ENCODE measurements at regions not wholly inside any gene's neighbourhood (a gene's known extent, or its start where the extent isn't known, plus 50 kb on each side); places are given as distances from the start of the nearest gene placed in this dataset.

- no peak overlapping the region for H3K4me2 ChIP-seq (ENCODE audit: low read depth, low read length)
- FAIRE-seq: no peak
- H4K20me1 ChIP-seq (ENCODE audit: insufficient read depth, low read length): no peaks in the 10 kb centered on the region
- no peaks in the 10 kb centered on the region for H3K27me3 ChIP-seq (ENCODE audit: control insufficient read depth in 1 of 2, insufficient read depth in 2 of 2, low read length in 2 of 2)
- no peak overlapping the region for H3K4me3 ChIP-seq (replicated peaks in 1 of 3; ENCODE audit: insufficient read depth in 1 of 3, low read depth in 2 of 3, low read length in 3 of 3)
- H2AFZ ChIP-seq (ENCODE audit: low read length): no peak overlapping the region
- no peaks in the 10 kb centered on the region for H3K79me2 ChIP-seq (ENCODE audit: insufficient read depth, low read length)
- TF ChIP-seq ZNF251 (CRISPR knock-in tag; IDR thresholded peaks at IDR 0.05): no peak
- TF ChIP-seq ZNF18 (CRISPR knock-in tag; IDR thresholded peaks at IDR 0.05; ENCODE audit: insufficient replicate concordance): no peak
- TF ChIP-seq CC2D1A (CRISPR knock-in tag; IDR thresholded peaks at IDR 0.05): no peak
- TF ChIP-seq ATF3 (CRISPR knock-in tag; IDR thresholded peaks at IDR 0.05): no peak
- TF ChIP-seq ZNF484 (CRISPR knock-in tag; IDR thresholded peaks at IDR 0.05; ENCODE audit: borderline replicate concordance, low read depth): no peak
- TF ChIP-seq ZKSCAN8 (CRISPR knock-in tag; IDR thresholded peaks at IDR 0.05; ENCODE audit: borderline replicate concordance): no peak
- no peak for TF ChIP-seq MTA1 (CRISPR knock-in tag; IDR thresholded peaks at IDR 0.05; ENCODE audit: borderline replicate concordance)
- TF ChIP-seq AGO1 (IDR thresholded peaks at IDR 0.05; ENCODE audit: low read depth, low read length, poor library complexity, severe bottlenecking): no peak
- TF ChIP-seq ZBTB3 (CRISPR knock-in tag; IDR thresholded peaks at IDR 0.05; ENCODE audit: borderline replicate concordance, low read depth): no peak
- TF ChIP-seq ZNF598 (CRISPR knock-in tag; IDR thresholded peaks at IDR 0.05; ENCODE audit: borderline replicate concordance): no peak
- no peak for TF ChIP-seq CCDC6 (CRISPR knock-in tag; IDR thresholded peaks at IDR 0.05)
- no TSS peak for BruUV-seq (replicated peaks)
- ChIA-PET POLR2A (no interaction called here), CTCF (ENCODE audit: low intra/inter-chr PET ratio, low total read pairs) (no interaction called here)
- no peaks in the 10 kb centered on the region for H3K36me3 ChIP-seq (replicated peaks in 1 of 2; ENCODE audit: control insufficient read depth in 1 of 2, insufficient read depth in 2 of 2, low read length in 2 of 2)
- DNase-seq (ENCODE audit: low spot score): no peak
- no peaks in the 10 kb centered on the region; the same call in 1 of the 2 replicates for H3K9me3 ChIP-seq (ENCODE audit: low read length)
- intact Hi-C loops (cut with micrococcal nuclease; ENCODE audit: unreplicated experiment) (no loop called here), in situ Hi-C loops (cut with HindIII; ENCODE audit: extremely low pct_ligation_motif_present, low pct_unique_long_range_greater_than_20kb) (no loop called here)
- H3K27ac ChIP-seq (ENCODE audit: extremely low read length, insufficient read depth, low read length): no peak overlapping the region
- ATAC-seq: no peak
- no peaks in the 10 kb centered on the region for H3K4me1 ChIP-seq (ENCODE audit: insufficient read depth, low read length)
- H3K9ac ChIP-seq (ENCODE audit: insufficient read depth, low read depth, low read length): no peak overlapping the region
Observed at GRCh38 chr13:42484386-42484785, 89.6 kb upstream of the TNFSF11 start.

All from HepG2 (cell line).